ENCODE measurements at regions not wholly inside any gene's neighbourhood (a gene's known extent, or its start where the extent isn't known, plus 50 kb on each side); places are given as distances from the start of the nearest gene placed in this dataset.

DNA sequence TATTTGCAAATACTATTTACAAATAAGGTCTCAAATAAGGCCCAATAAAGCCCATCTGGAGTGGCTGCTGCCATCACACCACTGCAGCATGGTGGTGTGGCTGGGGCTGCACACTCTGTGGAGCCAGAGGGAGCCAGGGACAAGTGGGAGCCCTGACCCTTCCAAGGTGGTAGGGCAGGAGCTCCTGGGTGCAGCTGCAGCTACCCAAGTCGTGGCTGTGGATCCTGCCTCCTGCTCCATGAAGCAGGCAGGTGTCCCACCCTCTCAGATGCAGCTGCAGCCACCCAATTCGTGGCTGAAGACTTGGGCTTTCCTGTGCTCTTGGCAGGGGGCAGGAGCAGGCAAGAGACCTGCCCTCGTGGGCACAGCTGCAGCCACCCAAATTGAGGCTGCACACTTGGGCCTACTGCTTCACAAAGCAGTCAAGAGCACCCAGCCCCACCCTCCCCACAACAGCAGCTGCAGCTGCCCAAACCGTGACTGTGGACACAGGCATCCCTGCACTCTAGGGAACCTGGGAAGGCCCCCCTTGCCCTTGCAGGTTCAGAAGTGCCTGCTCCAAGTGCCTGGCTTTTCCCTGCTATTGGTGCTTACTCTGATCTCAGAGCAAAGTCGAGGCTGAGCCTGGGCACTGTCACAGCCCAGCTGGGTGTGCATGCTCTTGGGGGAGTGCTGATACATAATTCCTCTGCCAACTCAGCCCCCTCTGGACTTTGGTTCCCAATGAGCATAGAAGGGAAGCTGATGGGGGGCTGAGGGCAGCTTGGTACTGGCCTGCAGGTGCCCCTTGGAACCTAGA, 614.8 kb downstream of the PCDH18 start:
- DNase-seq, result no peak

DNA sequence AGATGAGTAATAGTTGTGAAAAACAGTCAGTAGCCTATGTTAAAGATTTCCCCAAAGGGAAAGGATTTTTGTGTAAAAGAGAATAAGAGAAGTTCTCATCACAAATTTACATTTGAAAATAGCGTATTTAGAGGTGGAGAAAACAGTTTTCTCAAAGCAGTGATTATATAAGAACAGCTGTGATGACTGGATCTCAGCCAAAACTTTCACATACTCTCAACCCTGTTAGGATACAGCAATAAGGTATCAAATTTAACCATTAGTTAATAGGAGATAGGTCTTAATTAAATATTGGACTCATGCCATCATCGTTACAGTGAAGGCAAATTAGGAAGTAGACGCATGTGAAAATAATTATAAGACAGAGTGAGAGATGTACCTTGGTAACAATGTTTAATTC, 622.7 kb downstream of the PCDH18 start:
- peak in 1 of 2 experiments; percentile 5 for DNase-seq

DNA sequence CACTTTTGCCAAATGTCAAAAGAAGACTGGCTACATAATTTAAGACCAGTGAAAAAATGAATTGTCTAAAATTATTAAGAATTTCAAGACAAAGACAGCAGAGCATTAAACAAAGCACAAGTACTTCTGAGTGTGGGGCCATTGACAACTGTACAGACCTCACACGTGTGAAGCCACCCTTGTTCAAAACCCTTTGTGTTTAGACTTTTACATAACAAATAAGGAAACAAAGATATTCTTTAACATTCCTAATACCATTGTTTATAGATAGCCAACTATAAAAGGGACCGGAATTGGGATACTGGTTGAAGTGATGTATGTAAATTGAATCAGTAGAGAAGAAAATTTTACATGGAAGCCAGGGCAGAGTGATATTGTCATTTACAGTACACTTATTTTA, 624.2 kb downstream of the PCDH18 start:
- DNase-seq, result no peak

DNA sequence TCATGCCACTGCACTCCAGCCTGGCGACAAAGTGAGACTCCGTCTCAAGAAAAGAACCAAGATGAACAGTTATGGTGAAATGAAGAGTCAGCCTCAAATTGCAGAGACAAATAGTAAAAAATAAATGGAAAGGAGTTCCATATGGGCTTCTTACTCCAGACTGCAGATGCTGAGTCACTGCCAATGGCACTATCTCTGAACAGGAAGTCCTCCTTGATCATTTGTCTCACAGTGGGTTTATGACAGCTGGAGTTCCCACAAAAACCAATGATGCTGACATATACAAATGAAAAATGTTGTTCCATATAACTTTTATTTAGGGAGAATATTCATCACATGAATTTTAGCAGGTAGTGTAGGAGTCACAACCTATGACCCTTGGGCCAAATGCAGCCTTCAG, 631.6 kb downstream of the PCDH18 start:
- no peak for DNase-seq

DNA sequence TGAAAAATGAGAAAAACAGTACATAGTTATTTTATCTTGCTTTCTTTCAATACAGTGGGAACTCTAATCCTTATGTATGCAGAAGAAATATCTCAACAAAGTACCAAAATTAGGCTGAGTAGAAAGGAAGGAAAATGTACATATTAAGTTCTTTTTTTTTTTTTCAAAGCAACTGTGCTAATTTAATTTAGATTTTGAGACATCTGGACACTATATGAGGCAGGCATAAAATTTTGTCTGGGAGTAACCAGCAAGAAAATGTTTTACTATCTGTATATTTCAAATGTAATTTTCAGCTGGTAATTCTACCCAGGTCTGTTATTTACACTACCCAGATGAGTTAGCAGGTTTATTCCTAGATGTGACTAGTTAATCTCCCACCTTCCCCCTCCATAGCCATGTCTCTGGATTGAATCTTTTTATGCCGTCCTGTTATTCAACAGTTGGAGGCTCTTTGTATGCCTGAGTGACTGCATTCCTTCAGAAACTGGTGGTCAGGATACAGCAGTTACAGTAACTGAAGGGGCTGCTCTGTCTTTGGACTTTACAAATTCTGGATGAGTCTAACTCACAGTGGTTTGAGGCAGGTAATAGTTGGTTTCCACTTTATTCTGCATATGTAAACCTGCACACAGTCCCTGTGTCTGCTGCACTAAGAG, 633.6 kb downstream of the PCDH18 start:
- no peak for DNase-seq

DNA sequence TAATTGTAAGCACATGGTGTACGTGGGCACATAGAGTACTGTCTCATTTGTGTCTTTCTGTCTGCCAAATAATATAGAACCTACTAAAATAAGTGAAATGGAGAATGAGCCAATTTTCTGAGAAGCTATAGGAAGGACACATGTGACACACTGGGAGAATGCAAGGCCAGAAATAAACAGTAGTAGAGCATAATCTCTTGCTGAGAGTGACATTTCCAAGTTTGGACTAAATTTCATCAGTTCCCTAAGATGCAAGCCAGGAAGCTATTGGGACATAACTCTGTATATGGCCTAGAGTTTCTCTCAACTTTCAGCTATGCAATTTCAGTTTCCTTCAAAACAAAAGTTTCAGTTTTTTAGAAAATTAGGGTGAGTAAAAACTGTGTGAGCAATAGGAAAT, 638.7 kb downstream of the PCDH18 start:
- DNase-seq, result no peak

DNA sequence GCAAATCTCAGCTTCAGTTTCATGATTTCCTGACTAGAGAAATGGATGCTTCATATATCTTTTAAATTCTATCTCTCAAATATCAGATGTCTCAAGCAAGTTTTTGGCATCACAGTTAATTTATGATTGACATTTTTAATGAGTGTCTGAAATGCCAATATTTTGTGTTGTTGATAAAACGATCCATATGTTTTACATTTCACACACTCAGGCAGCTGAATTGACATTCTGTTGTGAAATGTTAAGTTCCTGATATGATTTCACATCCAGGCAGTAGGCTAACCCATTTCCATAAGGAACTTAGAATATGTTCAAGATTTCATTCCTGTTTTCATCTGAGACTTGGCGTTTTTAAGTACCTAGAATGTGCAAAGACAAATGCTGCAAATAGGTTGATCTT, 650.6 kb downstream of the PCDH18 start:
- no peak for DNase-seq

DNA sequence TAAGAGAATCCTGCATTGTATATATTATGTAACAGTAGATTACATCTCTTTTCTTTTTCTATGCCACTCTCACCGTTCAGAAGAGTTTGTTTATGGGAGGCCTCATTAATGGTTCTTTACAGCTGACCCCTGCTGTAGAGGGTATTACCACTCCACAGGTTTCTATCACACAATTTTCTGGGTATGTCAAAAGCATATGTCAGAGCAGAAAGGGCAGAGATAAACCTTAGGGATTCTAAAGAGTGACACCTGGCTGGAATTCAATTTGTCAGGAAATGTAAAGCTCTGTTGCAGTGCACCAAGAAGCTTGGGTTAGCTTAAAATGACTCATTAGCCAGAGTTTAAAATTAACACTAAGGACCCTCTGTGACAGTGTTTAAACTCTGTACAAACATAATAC, 658.7 kb downstream of the PCDH18 start:
- no peak for DNase-seq

DNA sequence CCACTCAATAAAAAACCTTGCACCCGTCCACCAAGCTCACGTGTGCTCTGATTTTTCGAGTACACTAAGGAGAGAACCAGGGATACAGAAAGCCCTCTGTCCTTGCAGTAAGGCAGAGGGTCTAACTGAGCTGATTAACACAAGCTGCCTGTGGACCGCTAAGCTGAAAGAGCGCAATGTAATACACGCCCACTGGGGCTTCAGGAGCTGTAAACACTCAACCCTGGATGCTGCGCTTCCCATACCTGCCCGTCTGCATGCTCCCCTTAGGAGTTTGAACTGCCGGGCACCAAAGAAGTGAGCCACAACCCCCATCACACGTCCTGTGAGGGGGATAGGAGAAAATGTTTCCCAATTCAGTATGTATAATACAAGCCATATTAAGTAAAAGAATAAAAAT, 664.8 kb downstream of the PCDH18 start:
- DNase-seq, result no peak

DNA sequence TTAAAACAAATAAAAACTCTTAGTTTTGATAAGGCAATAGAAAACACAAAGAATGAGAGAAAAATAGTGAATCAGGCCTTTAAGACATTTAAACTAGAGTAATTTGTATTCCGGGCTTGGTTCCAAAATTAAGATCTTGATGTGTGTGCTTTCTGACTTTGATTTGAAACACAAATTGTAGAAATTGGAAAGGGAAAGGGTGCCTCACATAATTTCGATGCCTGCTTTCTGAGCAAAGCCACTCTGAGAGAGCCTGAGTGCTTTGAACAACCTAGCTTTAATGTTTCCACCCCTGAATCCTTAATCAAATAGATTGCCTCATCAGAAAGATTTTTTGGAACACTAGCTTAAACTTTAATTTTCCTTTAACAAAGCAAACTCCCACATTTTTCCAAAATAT, 666.8 kb downstream of the PCDH18 start:
- no peak for DNase-seq

DNA sequence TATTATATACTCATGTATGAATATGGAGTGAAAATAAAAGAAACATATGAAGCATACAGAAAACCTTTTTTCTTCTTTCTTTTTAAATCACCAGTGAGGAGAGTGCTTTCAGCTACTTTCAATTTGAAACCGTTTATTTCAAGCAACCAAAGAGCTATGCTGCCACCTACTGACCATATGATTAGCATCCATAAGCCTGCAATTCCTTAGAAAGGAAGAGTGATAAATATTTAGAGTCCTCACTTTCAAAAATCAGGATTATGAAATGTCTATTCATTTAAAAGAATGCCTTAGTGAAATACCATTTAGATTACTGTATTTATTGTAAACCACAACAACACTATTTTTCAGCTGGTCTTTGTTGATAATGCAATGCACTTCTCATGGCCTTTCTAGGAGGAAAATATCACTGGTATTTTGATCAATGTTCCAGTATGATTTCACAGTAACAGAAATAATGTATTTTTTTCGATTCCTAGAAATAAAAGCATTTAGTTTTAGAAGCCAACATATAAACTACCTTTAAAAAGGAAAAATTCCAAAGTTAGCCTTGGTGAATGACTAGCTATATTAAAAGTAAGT, 667.6 kb downstream of the PCDH18 start:
- peak; percentile 14 to 50 for DNase-seq

DNA sequence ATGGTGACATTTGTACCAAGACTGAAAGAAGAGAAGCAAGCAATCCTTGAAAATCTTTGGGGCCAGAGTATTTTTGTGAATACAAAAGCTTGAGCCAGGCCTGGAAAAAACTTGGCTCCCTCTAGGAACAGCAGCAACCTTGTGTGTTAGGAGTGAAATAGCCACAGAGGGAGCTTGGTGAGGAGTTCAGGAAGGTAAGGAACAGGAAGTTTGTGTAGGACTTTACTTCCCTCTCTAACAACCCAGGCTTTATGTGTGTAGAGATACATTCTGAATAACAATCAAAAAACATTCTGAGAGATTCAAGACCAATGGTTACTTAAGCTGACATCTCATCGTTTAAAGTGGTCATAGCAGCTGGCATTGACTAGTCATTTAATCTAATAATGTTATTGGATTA, 668.5 kb downstream of the PCDH18 start:
- no peak for DNase-seq

DNA sequence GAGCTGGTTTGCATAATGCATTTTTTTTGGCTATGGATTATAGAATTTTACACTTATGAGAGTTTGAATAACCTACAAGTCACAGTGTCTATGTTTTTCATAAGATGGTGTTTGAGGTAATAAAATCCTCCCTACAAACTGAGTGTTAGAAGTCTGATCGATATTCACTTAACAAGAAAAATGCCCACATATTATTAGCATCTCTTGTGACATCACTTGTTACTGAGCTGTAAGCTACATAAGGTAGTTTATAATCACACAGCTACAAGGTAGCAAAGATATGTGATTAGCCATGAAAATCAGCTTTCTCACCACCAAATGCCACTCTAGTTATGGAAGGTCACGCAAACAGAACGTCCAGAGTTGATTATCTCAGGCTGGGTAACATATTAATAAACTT, 669.6 kb downstream of the PCDH18 start:
- no peak for DNase-seq

DNA sequence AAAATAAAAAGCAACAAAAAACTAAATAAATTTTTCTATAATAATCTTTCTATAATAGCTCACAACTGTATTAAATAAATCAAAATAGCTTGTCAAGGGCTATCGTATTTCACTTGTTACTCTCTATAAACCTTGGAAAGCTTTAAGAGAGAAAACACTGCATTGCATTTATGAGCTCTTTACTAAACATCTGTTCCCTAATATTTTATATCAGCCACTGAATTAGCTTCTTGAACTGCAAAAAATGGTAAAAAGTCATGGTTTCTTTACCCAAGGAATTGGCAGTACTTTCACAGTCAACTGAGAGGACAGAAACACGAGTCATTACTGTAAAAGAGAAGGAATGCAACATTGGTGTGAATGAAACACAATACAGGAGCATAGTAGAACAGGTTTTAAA, 671.2 kb downstream of the PCDH18 start:
- DNase-seq, result no peak

DNA sequence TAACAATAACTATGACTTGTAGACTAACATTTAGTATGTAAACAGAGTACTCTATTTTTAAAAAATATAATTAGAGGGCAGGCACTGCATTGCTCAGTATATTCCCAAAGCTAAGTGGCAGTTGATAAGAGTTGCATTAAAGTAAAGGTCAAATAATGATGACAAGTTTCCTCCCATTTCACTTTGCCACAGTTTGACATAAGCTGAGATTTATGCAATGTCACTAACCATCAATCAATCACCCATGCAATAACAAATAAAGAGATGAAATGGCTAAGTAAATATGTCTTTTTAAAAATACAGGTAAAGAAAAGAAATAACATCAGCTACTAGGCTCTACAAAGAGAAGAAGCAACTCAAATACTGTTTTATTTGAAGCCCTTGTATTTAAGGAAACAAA, 673.4 kb downstream of the PCDH18 start:
- no peak for DNase-seq

DNA sequence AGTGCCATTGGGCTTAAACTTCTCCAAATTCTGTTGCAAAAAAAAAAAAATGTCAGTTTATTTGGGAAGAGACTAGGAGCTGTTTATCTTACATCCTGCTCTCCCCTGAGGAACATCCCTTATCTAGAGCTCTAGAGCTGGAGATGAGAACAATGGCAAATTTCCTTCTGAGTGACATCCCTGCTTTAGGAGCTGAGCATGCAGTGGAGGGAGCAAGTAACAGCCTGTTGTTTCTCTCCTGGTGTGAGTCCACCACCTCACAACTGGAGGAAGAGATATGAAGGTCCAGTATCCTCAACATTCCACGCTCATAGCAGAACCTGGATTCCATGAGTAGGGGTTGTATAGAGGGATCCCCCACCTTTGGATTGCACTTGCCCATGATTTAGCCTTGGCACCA, 676.4 kb downstream of the PCDH18 start:
- DNase-seq, result no peak

DNA sequence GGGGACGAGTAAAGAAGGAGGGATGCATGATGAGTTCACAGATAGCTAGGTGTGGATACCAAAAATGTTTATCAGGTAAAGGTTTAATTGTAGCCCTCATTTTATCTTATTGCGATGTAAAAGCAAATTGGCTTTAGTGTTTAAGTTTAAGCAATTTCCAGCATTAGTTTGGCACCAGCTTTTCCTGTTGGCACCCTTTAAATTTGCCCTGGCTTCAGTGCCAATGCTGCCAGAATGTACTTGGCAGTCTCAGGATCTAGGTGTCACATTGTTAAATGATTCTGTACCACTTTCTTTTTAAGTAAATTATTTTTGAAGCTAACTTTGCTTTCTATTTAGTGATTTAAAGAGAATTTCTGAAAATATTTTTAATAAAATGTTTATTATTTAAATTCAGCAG, 681.8 kb downstream of the PCDH18 start:
- no peak for DNase-seq

DNA sequence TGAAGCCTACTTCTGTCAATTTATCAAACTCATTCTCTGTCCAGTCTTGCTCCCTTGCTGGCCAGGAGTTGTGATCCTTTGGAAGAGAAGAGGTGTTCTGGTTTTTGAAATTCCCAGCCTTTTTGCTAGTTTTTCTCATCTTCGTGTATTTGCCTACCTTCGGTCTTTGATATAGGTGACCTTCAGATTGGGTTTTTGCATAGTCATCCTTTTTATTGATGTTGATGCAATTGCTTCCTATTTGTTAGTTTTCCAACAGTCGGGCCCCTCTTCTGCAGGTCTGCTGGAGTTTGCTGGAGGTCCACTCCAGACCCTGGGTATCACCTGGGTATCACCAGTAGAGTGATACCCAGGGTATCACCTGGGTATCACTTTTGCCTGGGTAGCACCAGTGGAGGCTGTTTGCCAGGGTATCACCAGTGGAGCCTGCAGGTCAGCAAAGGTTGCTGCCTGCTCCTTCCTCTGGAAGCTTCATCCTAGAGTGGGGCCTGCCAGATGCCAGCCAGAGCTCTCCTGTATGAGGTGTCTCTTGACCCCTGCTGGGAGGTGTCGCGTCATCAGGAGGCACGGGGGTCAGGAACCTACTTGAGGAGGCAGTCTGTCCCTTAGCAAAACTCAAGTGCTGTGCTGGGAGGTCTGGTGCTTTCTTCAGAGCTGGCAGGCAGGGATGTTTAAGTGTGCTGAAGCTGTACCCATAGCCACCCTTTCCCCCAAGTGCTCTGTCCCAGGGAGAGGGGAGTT, 684.2 kb downstream of the PCDH18 start:
- DNase-seq, result no peak

DNA sequence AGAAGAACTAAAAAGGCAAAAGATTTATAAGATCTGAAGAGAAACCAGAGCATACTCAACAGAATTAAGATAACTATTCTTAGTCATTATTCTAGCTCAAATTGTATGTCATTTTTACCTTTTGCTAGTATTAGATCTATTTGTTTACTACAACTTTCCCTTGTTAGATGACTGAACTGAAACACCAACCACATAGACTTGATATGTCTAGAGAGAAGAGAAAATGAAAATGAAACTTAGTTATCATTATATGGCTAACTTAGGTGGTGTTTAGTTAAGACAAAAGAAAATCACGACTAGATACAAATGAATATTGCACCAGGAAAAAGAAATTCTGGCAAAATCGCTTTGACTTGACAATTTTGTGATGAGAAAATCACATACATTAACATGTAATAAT, 690.8 kb downstream of the PCDH18 start:
- DNase-seq, result no peak

DNA sequence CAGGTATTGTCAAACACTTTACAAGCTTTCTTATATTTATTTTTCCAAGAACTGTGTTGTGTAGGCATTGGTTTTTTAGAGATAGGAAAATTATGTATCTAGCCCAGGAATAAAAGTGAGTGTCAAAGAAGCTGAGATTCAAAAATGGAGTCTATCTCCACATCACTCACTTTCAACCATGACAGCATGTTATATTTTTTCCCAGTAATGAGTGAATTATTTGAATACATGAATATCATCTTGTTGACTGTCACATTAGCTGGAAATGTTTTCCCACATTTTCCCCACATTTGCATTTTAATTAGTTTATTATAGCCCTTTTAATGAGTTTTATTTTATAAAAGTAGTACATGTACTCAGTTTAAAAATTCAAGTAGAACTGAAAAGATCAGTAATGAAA, 693.7 kb downstream of the PCDH18 start:
- DNase-seq, result no peak

DNA sequence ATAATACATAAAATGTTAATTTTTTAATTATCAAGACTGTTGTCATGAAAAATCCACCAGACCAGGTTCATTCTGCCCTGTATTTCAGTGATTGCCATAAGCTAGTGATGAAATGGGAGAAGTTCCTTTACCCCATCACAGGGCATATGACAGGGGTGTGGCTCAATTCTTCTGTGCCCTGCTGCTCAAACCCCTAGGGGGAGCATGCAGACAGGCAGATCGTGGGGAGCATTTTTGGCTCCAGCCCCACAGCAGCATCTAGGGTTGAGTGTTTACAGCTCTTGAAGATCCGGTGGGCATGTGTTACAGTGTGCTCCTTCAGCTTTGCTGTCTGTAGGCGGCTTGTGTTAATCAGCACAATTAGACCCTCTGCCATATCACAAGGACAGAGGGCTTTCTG, 700.7 kb downstream of the PCDH18 start:
- no peak for DNase-seq

DNA sequence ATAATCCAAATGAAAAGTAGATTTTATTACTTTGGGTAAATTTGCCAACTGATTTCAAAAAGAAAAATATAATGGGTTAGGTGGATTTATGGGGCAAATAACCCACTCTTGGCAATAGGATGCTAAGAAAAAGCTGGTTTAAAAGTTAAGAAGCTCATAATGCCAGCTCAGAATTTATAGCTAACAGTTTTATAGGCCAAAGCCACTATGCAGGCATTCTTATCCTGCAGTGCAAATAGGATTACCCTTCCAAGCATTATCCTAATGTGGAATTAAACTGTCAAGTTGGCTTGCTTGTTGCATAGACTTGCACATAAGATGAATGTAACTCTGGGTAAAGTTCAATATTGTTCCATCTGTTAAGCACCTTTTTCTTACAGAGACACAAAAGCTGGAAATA, 703.0 kb downstream of the PCDH18 start:
- no peak for DNase-seq

DNA sequence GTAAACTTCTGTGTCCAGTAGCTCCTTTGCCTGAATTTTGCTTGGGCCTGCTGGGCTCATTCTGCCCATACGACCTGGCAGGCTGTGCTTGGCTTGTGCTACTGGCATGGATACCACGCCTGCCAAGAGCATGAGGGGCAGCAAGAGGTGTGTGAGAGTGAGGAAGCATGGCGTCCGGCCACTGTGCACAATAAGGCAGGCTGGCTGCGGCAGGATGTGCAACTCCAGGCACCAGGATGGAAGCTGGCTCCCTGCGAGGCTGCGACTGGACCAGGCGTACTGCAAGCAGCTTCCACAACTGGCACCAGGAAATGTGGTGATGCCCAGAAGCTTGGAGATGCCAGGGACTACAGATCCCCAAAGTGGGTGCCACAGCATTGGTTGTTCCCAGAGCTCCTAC, 709.3 kb downstream of the PCDH18 start:
- no peak for DNase-seq

DNA sequence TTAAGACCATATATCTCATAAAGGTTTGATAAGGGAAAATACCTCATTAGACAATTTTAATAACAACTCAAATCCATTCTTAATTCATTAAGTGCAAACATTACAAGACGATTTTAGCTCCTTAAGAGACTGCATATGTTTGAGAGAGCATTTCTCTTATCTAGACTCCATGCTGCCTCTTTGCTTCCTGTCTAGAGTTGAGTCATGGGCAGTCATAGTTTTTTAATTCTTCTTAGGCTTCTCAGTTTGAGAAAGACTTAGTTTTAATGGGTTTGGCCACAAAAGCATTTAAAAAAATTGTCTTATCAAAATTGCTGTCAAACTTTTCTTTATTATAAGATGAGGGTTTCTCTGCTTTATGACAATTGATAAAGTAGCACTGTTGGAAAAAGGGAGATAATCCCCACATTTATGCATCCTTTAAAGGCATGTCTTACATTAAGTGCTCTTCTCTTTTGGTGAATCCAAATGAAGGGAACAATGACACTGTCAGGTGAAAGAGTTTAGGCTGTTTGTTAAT, 713.4 kb downstream of the PCDH18 start:
- DNase-seq, result no peak
